ENCODE measurements at regions not wholly inside any gene's neighbourhood (a gene's known extent, or its start where the extent isn't known, plus 50 kb on each side); places are given as distances from the start of the nearest gene placed in this dataset.

DNA sequence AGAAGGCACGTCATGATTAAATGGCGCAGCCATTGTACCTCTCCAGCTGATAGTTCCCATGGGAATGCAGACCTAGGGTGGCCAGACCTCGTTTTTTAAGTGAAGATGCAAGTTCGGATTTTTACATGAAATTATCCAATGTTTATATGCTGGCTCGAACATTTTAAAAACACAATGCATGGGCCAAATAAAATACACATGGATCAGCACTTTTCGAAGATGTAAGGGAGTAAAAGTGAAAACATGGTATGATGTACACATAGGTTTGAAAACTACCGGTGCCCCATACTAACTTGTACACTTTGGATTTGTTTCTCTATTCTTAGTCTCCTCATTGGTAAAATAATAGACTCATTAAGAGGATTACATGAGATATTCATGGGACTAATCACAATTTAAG lies 412.5 kb upstream of the CCNG1 start:
- Histone ChIP-seq H3K4me2 (ENCODE audit: insufficient read depth, low read length) (no peak overlapping the region), H2AFZ (ENCODE audit: low read depth, low read length) (no peak overlapping the region), H3K9me3 (ENCODE audit: insufficient read depth, low read length, severe bottlenecking) (no peaks in the 10 kb centered on the region), H3K27ac (ENCODE audit: low read length) (no peak overlapping the region), H3K36me3 (ENCODE audit: insufficient read depth, low read length) (no peaks in the 10 kb centered on the region), H4K20me1 (ENCODE audit: insufficient read depth, low read length) (no peaks in the 10 kb centered on the region), H3K4me1 (ENCODE audit: insufficient read depth, low read length) (no peaks in the 10 kb centered on the region), H3K9ac (ENCODE audit: low read depth, low read length) (no peak overlapping the region), H3K79me2 (ENCODE audit: insufficient read depth, low read length) (no peaks in the 10 kb centered on the region), H3K27me3 (ENCODE audit: insufficient read depth, low read length, poor library complexity) (no peaks in the 10 kb centered on the region), H3K4me3 (ENCODE audit: low read depth in 1 of 2, low read length in 2 of 2) (no peak overlapping the region)
- ATAC-seq (ENCODE audit: insufficient read depth, low read depth) = no peak
- DNase-seq = no peak
- TF ChIP-seq EZH2 (IDR thresholded peaks at IDR 0.05; ENCODE audit: borderline replicate concordance, low read depth, low read length, severe bottlenecking) = no peak
- TF ChIP-seq, protein P1, sequence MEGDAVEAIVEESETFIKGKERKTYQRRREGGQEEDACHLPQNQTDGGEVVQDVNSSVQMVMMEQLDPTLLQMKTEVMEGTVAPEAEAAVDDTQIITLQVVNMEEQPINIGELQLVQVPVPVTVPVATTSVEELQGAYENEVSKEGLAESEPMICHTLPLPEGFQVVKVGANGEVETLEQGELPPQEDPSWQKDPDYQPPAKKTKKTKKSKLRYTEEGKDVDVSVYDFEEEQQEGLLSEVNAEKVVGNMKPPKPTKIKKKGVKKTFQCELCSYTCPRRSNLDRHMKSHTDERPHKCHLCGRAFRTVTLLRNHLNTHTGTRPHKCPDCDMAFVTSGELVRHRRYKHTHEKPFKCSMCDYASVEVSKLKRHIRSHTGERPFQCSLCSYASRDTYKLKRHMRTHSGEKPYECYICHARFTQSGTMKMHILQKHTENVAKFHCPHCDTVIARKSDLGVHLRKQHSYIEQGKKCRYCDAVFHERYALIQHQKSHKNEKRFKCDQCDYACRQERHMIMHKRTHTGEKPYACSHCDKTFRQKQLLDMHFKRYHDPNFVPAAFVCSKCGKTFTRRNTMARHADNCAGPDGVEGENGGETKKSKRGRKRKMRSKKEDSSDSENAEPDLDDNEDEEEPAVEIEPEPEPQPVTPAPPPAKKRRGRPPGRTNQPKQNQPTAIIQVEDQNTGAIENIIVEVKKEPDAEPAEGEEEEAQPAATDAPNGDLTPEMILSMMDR (IDR thresholded peaks at IDR 0.05; ENCODE audit: borderline replicate concordance, extremely low read depth, low read length, poor library complexity, severe bottlenecking) = no peak

DNA sequence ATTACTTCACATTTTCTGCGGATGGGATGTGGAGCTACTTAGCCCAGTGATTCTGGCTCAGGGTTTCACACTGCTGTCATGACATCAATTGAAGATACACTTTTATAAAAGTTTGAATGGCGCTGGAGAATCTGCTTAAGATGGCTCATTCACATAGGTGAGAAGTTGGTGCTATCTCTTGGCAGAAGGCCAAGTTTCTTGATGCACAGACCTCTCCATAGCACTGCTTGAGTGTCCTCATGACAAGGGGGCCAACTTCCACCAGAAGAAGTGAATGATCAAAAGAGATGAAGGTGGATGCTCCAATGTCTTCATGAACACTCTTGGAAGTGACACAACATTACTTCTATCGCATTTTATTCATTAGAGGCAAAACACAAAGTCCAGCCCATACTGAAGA lies 403.7 kb upstream of the CCNG1 start:
- H3K79me2 ChIP-seq (ENCODE audit: insufficient read depth, low read length) = no peaks in the 10 kb centered on the region
- no peak overlapping the region for H3K4me3 ChIP-seq (ENCODE audit: low read depth in 1 of 2, low read length in 2 of 2)
- no peak for TF ChIP-seq EZH2 (IDR thresholded peaks at IDR 0.05; ENCODE audit: borderline replicate concordance, low read depth, low read length, severe bottlenecking)
- TF ChIP-seq, protein P1 (IDR thresholded peaks at IDR 0.05; ENCODE audit: borderline replicate concordance, extremely low read depth, low read length, poor library complexity, severe bottlenecking) = no peak
- no peak overlapping the region for H3K27ac ChIP-seq (ENCODE audit: low read length)
- no peak overlapping the region for H2AFZ ChIP-seq (ENCODE audit: low read depth, low read length)
- no peaks in the 10 kb centered on the region for H3K9me3 ChIP-seq (ENCODE audit: insufficient read depth, low read length, severe bottlenecking)
- H4K20me1 ChIP-seq (ENCODE audit: insufficient read depth, low read length) = no peaks in the 10 kb centered on the region
- no peaks in the 10 kb centered on the region for H3K4me1 ChIP-seq (ENCODE audit: insufficient read depth, low read length)
- DNase-seq (no peak), ATAC-seq (ENCODE audit: insufficient read depth, low read depth) (no peak)
- no peaks in the 10 kb centered on the region for H3K27me3 ChIP-seq (ENCODE audit: insufficient read depth, low read length, poor library complexity)
- no peak overlapping the region for H3K4me2 ChIP-seq (ENCODE audit: insufficient read depth, low read length)
- no peak overlapping the region for H3K9ac ChIP-seq (ENCODE audit: low read depth, low read length)
- H3K36me3 ChIP-seq (ENCODE audit: insufficient read depth, low read length) = no peaks in the 10 kb centered on the region

DNA sequence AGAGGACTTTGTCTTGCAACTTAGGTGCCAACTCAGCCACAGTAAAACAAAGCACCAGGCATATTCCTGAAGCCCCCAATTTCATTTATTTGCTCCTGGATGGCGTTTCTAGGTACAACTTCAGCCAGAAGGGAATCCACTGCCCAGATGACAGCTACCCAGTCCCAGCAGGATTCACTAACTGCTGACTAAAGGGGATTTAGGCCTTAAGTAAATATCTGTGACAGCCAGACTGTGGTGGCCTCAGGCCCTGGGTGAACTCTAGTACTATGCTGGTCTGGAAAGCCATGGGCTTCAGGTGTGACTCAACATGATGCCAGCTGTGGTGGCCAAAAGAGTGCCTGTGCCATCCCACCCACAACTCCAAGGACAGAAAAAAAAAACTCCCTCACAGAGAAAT lies 396.1 kb upstream of the CCNG1 start:
- Histone ChIP-seq H3K36me3 (ENCODE audit: insufficient read depth, low read length) (no peaks in the 10 kb centered on the region), H3K27me3 (ENCODE audit: insufficient read depth, low read length, poor library complexity) (no peaks in the 10 kb centered on the region), H4K20me1 (ENCODE audit: insufficient read depth, low read length) (no peaks in the 10 kb centered on the region), H3K79me2 (ENCODE audit: insufficient read depth, low read length) (no peaks in the 10 kb centered on the region), H3K9me3 (ENCODE audit: insufficient read depth, low read length, severe bottlenecking) (no peaks in the 10 kb centered on the region), H3K27ac (ENCODE audit: low read length) (no peak overlapping the region), H3K9ac (ENCODE audit: low read depth, low read length) (no peak overlapping the region), H3K4me3 (ENCODE audit: low read depth in 1 of 2, low read length in 2 of 2) (no peak overlapping the region), H3K4me1 (ENCODE audit: insufficient read depth, low read length) (no peaks in the 10 kb centered on the region), H2AFZ (ENCODE audit: low read depth, low read length) (no peak overlapping the region), H3K4me2 (ENCODE audit: insufficient read depth, low read length) (no peak overlapping the region)
- ATAC-seq (ENCODE audit: insufficient read depth, low read depth) (no peak), DNase-seq (no peak)
- TF ChIP-seq EZH2 (IDR thresholded peaks at IDR 0.05; ENCODE audit: borderline replicate concordance, low read depth, low read length, severe bottlenecking) = no peak
- TF ChIP-seq, protein P1 (IDR thresholded peaks at IDR 0.05; ENCODE audit: borderline replicate concordance, extremely low read depth, low read length, poor library complexity, severe bottlenecking) = no peak

DNA sequence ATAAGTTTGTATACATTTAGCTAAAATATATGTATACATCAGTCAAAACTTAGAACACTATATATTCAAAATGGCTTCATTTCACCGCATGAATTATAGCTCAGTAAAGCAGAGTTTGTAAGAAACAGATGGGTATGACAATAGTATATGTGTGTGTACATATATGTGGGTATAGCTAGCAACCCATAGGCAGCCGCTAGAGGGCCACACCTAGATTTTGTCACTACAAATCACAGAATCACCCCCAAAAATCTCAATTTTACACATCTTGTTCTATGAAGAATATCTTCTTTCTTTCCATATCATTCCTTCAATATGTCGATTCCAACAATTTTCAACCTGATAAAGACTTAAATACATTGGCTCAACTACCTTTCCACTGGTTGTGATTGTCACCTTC lies 357.8 kb upstream of the CCNG1 start:
- H4K20me1 ChIP-seq (ENCODE audit: insufficient read depth, low read length) = no peaks in the 10 kb centered on the region
- no peak for TF ChIP-seq EZH2 (IDR thresholded peaks at IDR 0.05; ENCODE audit: borderline replicate concordance, low read depth, low read length, severe bottlenecking)
- TF ChIP-seq, protein P1 (IDR thresholded peaks at IDR 0.05; ENCODE audit: borderline replicate concordance, extremely low read depth, low read length, poor library complexity, severe bottlenecking) = no peak
- H3K4me2 ChIP-seq (ENCODE audit: insufficient read depth, low read length) = no peak overlapping the region
- H3K4me1 ChIP-seq (ENCODE audit: insufficient read depth, low read length) = no peaks in the 10 kb centered on the region
- H3K9me3 ChIP-seq (ENCODE audit: insufficient read depth, low read length, severe bottlenecking) = no peaks in the 10 kb centered on the region
- H3K27me3 ChIP-seq (ENCODE audit: insufficient read depth, low read length, poor library complexity) = no peaks in the 10 kb centered on the region
- H3K27ac ChIP-seq (ENCODE audit: low read length) = no peak overlapping the region
- H3K9ac ChIP-seq (ENCODE audit: low read depth, low read length) = no peak overlapping the region
- ATAC-seq (ENCODE audit: insufficient read depth, low read depth) (no peak), DNase-seq (no peak)
- H3K4me3 ChIP-seq (ENCODE audit: low read depth in 1 of 2, low read length in 2 of 2) = no peak overlapping the region
- no peaks in the 10 kb centered on the region for H3K36me3 ChIP-seq (ENCODE audit: insufficient read depth, low read length)
- no peaks in the 10 kb centered on the region for H3K79me2 ChIP-seq (ENCODE audit: insufficient read depth, low read length)
- H2AFZ ChIP-seq (ENCODE audit: low read depth, low read length) = no peak overlapping the region

Measured in DND-41 (cell line).